HG03575 (cell line): ENCODE measurements at regions not wholly inside any gene's neighbourhood (a gene's known extent, or its start where the extent isn't known, plus 50 kb on each side); places are given as distances from the start of the nearest gene placed in this dataset.
"Not testable (repeated sequence)": the region's sequence is repeated elsewhere in the genome, so short reads cannot be mapped to it uniquely, and the experiment has no call there.

Experiments
- ATAC-seq: cut with Tn5 transposase; IDR thresholded peaks from one replicate; pipeline ENCODE4 v1.9.1; 2021; ENCODE audit not compliant: unreplicated experiment, insufficient number of reproducible peaks, low FRiP score; ENCODE audit errors: extremely low read depth

DNA sequence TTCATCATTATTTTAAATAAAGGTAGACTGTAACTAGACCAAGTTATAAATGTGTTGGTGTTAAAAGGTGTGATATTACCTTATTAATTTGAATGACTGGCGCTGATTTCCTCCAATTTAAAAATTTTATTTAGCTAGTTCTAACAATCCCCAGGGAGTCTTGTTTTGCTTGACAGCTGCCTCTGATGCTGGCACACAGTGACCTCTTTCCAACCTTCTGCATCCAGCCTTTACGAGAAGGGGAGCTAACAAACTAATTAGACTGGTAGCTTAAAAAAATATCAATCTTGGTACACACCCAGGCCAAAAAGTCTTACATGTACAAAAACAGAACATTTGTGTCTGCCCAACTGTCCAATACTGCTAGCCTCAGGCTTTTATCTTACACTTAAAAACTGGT is 51.8 kb upstream of the ENPEP start:
- ATAC-seq, result no peak

DNA sequence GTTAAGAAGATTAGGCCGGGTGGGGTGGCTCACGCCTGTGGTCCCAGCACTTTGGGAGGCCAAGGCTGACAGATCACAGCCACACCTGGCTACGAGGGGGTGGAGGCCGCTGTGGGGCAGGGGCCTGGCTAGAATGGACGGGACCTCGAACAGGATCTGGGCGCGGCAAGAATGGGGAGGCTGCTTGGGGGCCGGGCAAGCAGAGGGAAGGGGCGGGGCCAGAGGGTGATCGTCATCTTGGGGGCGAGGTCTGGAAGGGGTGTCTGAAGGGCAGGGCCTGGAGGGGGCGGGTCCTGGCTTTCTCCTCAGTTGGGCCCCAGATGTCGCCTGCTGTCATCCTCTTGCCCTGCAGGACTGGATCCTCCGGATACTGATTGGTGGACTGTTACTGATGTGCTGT is 57.3 kb upstream of the ENPEP start:
- ATAC-seq, result no peak

DNA sequence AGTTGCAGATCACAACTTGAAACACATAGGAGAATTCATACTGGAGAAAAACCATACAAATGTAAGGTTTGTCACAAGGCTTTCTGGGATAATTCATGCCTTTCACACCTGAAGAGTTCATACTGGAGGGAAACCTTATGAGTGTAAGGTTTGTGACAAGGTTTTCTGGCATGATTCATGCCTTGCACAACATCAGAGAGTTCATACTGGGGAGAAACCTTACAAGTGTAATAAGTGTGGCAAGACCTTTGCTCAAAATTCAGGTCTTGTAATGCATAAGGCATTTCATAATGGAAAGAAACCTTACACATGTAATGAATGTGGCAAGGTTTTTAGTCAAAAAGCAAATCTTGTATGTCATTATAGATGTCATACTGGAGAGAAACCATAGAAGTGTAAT is 58.8 kb upstream of the ENPEP start:
- ATAC-seq, result no peak

DNA sequence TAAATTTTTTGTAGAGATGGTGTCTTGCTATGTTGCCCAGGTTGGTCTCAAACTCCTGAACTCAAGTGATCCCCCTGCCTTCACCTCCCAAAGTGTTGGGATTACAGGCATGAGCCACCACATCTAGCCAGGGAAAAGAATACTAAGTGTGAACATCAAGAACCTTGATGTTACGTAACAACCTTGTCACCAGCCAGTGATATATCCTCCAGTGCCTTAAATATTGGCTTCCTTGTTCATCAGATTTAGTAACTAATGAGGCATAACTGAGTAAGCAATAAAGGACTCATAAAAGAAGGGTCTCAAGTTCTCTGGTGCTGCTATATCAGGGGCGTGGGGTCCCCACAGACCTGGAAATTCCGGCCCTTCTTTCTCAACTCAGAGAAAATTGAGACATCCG is 60.5 kb upstream of the ENPEP start:
- no peak for ATAC-seq

DNA sequence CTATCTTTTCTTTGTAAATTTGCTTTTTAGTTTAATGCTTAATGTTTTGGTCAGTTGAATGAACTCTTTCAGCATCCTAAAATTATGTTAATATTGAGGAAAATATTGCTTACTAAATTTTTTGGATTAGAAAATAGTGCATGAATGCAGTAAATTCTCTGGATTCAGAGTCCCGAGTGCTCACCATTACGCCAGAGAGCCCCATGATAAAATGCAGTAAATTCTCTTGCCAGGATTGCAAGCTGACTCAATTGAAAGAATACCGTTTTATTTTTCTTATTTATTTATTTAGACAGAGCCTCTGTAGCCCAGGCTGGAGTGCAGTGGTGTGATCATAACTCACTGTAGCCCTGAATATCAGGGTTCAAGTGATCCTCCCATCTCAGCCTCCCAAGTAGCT is 60.9 kb upstream of the ENPEP start:
- ATAC-seq, result no peak

DNA sequence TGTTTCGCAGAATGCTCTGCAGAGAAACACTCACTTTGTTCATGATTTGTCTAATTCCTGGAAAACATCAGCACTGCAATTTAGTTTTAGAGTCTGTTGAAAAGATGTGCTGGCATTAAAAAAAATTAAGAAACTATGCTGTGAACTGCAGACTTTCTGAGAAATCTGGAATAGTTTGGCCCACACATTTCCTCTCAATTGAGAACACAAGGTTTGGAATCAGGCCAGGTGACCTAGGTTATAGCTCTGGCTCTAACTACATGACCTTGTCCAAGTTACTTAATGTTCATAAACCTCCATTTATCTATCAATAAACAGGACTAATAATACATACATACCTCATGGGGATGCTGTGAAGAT is 61.4 kb upstream of the ENPEP start:
- no peak for ATAC-seq

DNA sequence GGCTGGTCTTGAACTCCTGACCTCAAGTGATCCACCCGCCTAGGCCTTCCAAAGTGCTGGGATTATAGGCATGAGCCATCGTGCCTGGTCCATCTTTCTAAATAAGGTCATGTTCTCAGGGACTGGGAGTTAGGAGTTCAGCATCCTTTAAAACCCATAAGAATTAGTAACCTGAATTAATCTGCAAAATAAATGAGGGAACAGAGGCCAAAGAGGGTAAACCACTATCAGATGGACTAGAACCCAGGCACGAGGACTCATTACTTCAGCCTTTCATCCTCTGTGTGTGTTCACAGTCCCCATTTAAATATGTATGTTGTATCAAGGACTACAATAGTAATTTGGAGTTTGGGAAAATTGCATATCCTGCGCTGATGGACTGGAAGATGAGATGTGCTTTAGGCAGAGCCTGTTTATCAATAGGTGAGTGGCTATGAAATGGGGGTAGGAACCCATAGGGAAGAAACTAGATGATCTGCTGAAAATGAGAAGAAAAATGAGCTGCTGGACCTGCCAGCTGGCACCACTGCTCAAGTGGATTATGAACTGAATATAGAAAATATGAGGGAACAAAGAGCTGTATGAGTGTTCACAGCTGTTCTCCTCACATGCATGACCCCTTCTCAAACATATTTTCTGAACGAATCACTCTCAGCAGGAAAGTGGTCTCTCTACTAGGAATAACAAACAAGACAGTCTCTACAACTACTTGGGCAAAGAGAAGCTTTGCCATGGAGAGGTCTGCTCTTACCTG is 62.0 kb upstream of the ENPEP start:
- not testable (repeated sequence) for ATAC-seq

DNA sequence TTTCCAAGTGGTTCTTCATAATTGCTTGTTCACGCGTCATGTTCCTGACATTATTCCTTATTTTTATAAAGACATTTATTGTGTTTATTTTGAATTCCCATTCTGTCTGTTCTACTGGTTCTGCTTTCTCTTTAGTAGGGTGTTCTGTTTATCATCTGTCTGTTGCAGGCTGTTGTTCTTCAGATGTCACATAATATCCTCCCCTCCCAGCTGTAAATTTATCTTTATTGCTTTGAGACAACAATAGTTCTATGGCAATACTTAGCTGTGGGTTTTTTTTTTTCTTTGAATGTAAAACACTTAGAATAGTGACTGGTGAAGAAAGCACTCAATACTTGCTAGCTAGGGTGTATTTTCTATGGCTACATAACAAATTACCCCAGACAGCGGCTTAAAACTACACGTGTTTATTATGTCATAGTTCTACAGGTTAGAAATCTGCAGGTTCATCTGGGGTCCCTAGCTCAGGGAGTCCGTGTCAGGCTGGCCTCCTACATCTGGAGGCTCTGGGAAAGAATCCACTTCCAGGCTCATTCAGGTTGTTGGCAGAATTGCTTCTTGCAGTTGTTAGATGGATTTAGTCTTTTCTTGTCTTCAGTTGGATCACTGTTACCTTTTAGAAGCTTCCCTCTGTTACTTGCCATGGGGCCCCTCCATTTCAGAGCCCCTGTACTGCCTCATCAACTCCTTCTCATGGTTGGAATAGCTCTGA is 63.4 kb upstream of the ENPEP start:
- no peak for ATAC-seq

DNA sequence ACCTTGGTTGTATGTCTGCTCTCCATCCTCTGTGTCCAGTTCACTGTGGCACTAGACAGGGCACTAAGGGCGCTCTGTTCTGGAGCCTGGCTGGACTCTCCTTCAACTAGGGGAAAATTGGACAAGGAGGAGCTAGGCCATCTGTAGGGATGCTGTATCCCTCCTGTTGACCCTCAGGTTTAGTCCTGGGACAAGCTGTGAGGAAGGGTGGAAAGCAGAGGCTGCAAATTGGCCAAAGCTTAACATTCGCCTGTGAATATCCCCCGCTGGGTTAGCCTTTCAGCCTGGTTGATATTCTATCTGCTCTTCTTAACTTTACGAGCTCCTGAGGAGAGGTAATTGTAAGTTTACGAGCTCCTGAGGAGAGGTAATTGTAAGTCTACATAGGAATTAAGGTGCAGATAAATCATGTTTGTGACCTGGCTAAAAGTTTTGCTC is 64.4 kb upstream of the ENPEP start:
- no peak for ATAC-seq

DNA sequence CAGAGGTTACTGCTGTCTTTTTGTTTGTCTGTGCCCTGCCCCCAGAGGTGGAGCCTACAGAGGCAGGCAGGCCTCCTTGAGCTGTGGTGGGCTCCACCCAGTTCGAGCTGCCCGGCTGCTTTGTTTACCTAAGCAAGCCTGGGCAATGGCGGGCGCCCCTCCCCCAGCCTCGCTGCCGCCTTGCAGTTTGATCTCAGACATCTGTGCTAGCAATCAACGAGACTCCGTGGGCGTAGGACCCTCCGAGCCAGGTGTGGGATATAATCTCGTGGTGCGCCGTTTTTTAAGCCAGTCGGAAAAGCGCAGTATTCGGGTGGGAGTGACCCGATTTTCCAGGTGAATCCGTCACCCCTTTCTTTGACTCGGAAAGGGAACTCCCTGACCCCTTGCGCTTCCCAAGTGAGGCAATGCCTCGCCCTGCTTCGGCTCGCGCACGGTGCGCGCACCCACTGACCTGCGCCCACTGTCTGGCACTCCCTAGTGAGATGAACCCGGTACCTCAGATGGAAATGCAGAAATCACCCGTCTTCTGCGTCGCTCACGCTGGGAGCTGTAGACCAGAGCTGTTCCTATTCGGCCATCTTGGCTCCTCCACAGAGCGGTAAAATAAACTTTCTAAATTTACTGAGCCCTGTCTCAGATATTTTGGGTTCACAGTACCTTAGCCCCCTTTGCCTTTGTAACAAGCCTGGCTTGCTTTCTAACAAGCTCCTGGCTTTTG is 64.9 kb upstream of the ENPEP start:
- ATAC-seq, result not testable (repeated sequence)

DNA sequence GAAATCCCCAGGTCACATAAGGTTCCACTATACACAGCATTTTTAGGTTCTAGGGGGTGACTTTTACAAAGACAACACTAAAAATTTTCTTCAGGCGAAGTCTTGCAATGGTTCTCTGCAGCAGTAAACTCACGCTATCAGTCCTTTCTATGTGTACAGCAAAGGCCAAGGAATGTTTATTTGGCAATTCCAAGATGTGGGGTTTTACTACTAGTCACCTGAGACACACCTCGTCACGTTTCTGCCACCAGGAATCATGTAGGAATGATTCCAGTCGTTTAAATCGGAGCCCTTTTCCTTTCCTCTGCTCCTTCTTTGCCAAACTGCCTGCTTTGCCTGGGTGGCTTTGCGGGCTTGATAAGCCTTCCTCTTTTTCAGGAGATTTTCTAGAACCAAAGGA is 75.9 kb upstream of the ENPEP start:
- ATAC-seq, result no peak

DNA sequence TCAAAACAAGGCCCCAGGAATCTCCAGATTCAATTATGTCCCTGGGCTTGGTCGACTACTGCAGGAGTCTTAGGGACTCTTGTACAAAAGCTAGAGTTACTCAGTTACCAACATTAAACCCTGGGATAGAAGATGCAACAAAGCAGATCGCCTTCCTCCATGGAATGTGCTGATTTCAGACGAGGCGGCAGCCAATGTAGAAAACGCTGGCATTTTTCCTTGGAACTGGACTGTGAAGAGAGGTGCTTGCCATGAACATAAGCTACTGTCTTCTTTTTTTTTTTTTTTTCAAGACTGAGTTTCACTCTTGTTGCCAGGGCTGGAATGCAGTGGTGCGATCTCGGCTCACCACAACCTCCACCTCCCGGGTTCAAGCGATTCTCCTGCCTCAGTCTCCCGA is 76.9 kb upstream of the ENPEP start:
- not testable (repeated sequence) for ATAC-seq

DNA sequence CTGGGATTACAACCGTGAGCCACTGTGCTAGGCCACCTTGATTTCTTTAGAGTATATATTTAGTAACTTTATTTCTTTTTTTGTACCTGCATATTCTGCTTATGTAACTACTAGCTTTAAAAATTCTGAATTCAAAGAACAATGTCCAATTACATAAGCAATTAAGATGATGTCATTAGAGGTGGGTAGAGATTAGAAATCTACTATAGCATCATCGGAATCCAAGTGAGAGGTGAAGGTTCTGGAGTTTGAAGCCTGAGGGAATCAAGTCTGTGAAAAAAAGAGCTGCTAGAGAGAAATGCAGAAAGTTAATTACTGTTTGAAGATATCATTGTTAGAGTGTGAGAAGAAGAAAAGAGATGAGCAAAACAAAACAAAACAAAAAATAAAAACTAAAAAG is 79.0 kb upstream of the ENPEP start:
- ATAC-seq, result no peak

DNA sequence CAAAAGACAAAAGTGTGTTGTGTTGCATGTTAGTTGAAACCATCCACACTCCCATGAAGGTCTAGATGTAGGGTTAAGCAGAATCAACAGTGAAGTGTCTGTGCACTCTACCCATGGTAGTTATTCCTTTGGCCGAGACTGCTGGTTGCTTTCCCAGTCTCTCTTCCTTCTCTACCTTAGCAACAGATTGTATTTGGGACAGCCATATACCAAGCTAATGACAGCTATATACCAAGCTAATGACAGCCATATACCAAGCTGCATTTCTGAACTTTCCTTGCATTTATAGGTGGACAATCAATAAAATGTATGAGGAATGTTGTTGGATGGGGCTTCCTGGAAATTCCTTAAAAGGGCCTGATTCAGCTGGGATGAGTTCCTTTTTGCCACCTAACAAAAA is 80.5 kb upstream of the ENPEP start:
- no peak for ATAC-seq

DNA sequence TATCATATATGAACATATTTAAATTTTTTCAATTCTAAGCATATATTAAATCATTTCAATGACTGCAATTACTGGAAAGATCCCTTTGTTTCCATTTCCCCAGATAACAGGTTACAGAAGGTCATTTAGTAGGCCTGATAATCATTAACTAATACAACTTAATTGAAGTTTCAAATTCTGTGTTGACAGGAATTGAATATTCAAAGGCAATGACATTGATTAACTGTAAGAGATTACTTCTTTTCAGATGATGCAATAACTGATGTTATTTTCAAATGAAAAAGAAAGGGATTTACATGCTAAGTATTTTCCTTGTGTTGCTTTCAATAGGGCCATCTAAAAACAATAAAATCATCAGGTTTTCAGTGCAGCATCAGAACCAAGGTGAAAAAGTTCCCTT is 81.1 kb upstream of the ENPEP start:
- ATAC-seq, result no peak

DNA sequence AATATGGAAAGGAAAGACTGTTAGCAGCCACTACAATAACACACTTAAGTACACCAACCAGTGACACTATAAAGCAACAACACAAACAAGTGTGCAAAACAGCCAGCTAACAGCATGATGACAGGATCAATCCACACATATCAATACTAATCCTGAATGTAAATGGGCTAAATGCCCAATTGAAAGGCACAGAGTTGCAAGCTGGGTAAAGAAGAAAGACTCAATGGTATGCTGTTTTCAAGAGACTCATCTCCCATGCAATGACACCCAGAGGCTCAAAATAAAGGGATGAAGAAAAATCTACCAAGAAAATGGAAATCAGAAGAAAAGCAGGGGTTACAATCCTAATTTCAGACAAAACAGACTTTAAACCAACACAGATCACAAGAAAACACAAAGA is 94.2 kb upstream of the ENPEP start:
- no peak for ATAC-seq

DNA sequence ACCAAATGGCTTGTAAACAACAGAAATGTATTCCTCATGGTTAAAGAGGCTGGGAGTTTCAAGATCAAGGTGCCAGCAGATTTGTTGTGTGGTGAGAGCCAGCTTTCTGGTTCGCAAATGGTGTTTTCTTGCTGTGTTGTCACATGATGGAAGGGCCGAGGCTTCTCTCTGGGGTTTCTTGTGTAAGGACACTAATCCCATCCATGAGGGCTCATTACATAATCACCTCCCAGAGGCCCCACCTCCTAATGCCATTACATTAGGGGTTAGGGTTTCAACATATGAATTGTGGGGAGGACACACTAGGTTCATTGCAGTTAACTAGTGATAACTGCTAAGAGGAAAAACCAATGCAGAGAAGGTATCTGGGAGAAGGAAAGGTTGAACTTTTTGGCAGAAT is 103.5 kb upstream of the ENPEP start:
- no peak for ATAC-seq

DNA sequence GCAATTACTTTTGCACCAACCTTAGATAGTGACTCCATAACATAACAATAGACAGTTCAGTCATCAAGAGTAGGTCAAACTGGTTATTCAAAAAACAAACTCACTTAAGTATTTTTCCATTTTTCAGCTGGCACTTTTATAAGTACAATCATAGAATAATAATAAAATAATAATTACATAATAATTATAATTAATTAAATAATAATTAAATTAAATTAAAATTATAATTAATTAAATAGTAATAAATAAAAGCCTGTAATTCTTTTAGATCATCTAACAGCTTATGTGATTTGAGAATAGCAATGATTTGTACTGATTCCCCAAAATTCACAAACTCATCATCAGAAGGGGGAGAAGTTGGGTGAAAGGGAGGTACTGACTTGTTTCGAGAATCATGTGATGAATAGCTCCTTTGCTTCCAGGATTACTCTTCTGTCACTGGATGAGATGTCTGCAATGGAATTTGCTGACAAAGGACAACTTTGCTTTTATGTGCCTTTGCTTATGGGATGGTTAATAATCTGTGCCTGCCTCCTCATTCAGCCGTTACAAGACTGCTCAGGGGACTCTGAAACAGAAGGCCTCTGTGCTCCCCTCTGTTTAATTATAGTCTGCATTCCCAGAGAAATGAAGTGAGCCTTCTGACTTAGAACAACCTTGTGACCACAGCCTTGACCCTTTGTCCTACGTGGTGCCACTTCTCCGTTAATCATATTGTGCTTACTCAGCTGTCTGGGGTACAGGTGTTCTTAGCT is 104.8 kb upstream of the ENPEP start:
- ATAC-seq, result no peak

DNA sequence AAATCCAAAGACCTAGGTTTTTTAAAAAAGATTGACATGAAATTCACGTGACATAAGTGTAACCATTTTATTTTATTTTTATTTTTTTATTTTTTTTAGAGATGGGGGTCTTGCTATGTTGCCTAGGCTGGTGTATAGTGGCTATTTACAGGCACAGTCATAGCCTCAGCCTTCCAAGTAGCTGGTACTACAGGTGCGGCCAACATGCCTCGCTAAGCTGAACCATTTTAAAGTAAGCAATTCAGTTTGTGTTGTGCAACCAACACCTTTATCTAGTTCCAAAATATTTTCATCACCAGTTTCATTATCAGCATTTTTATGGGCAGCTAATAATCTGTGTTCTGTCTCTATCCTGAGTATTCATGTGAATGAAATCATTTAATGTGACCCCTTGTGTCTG is 107.5 kb upstream of the ENPEP start:
- ATAC-seq, result no peak

DNA sequence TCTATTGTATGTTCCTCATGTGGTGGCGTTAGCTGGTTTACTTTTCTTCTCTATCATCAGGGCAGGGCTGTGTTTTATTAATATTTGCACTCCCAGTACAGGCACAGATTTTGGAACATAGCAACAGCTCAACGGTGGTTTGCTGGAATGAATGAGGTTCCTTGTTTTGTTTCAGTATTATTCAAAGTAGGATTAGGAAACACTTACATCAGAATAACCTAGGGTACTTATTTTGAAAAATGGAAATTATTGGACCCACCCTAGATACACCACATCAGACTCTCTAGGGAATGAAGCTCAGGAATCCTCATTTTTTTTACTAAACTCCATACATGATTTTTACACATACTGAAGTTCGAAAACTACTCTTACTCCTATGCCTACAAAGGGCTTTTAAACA is 108.8 kb upstream of the ENPEP start:
- no peak for ATAC-seq
